Brain microvascular endothelial cell (primary cell): ENCODE measurements at regions not wholly inside any gene's neighbourhood (a gene's known extent, or its start where the extent isn't known, plus 50 kb on each side); places are given as distances from the start of the nearest gene placed in this dataset.
A peak's percentile ranks its signal among the peaks of the same experiment; 100 is the strongest.

Source experiments
- DNase-seq: peaks from one replicate; pipeline ENCODE4 v3.0.0-alpha.2; 2020
- H3K27ac ChIP-seq: fragments of 250-450 bp; sonication (Bioruptor Pico); 2 replicates; pipeline ENCODE4 v1.5.1; 2020; ENCODE audit warnings: mild to moderate bottlenecking, moderate library complexity
- H3K27me3 ChIP-seq: fragments of 250-450 bp; sonication (Bioruptor Pico); replicated peaks from 2 replicates; pipeline ENCODE4 v1.5.1; 2020; ENCODE audit warnings: mild to moderate bottlenecking
- H3K36me3 ChIP-seq: fragments of 250-450 bp; sonication (Bioruptor Pico); replicated peaks from 2 replicates; pipeline ENCODE4 v1.5.1; 2020; ENCODE audit warnings: mild to moderate bottlenecking
- H3K4me3 ChIP-seq: 2 replicates; pipeline ENCODE4 v1.5.1; 2011; ENCODE audit warnings: low read depth, mild to moderate bottlenecking, control low read depth, low read length, moderate library complexity
- CTCF ChIP-seq: IDR thresholded peaks from 2 replicates; pipeline ENCODE4 v1.5.1; 2011; ENCODE audit warnings: low read depth, mild to moderate bottlenecking, moderate library complexity, low read length, control low read depth, inconsistent platforms; ENCODE audit errors: missing control alignments
- in situ Hi-C: cut with HindIII; loops from 2 replicates; pipeline ENCODE4 v1.10.0; 2017; ENCODE audit warnings: low sequenced_read_pairs, low pct_ligation_motif_present

- H3K4me3 ChIP-seq: no peak overlapping the region
- in situ Hi-C loops: no loop called here
- DNase-seq: no peak
- H3K27ac ChIP-seq: no peak overlapping the region
- no peaks in the 10 kb centered on the region for H3K36me3 ChIP-seq
- H3K27me3 ChIP-seq: no peaks in the 10 kb centered on the region
- no peak for TF ChIP-seq CTCF
These were observed 706.9 kb upstream of the TENM3 start for GRCh38 chr4:181536196-181536746.

GRCh38 chr4:181536811-181537434 lies 706.3 kb upstream of the TENM3 start:
- in situ Hi-C loops: no loop called here
- TF ChIP-seq CTCF: no peak
- no peak overlapping the region for H3K4me3 ChIP-seq
- no peaks in the 10 kb centered on the region for H3K27me3 ChIP-seq
- DNase-seq: no peak
- H3K27ac ChIP-seq: no peak overlapping the region
- H3K36me3 ChIP-seq: no peaks in the 10 kb centered on the region

- TF ChIP-seq CTCF: no peak
- Histone ChIP-seq H3K27me3 (no peaks in the 10 kb centered on the region), H3K27ac (no peak overlapping the region), H3K36me3 (no peaks in the 10 kb centered on the region), H3K4me3 (no peak overlapping the region)
- no peak for DNase-seq
- in situ Hi-C loops: no loop called here
These were observed 704.8 kb upstream of the TENM3 start for GRCh38 chr4:181538431-181538830.

GRCh38 chr4:181541396-181541795 lies 701.8 kb upstream of the TENM3 start:
- Histone ChIP-seq H3K4me3 (no peak overlapping the region), H3K27ac (no peak overlapping the region), H3K27me3 (no peaks in the 10 kb centered on the region), H3K36me3 (no peaks in the 10 kb centered on the region)
- DNase-seq: no peak
- in situ Hi-C loops: no loop called here
- TF ChIP-seq CTCF: no peak

GRCh38 chr4:181548873-181549575 lies 694.2 kb upstream of the TENM3 start:
- in situ Hi-C loops: no loop called here
- peak overlapping the region; percentile 84 for H3K27ac ChIP-seq

More at GRCh38 chr4:181548873-181549575, 694.2 kb upstream of the TENM3 start:
- Histone ChIP-seq H3K4me3 (no peak overlapping the region), H3K27me3 (no peaks in the 10 kb centered on the region), H3K36me3 (no peaks in the 10 kb centered on the region)
- TF ChIP-seq CTCF: no peak
- peak; percentile 90 for DNase-seq
